Right renal cortex interstitium (tissue), 3 donors: ENCODE measurements at regions not wholly inside any gene's neighbourhood (a gene's known extent, or its start where the extent isn't known, plus 50 kb on each side); places are given as distances from the start of the nearest gene placed in this dataset.
"Not testable (repeated sequence)": the region's sequence is repeated elsewhere in the genome, so short reads cannot be mapped to it uniquely, and the experiment has no call there.

Source experiments
- DNase-seq, 3 donors: peaks; one replicate each; pipeline ENCODE4 v3.0.0-alpha.2; 2013; ENCODE audit warnings: low read depth in 3 of 3, low spot score in 2 of 3

DNA sequence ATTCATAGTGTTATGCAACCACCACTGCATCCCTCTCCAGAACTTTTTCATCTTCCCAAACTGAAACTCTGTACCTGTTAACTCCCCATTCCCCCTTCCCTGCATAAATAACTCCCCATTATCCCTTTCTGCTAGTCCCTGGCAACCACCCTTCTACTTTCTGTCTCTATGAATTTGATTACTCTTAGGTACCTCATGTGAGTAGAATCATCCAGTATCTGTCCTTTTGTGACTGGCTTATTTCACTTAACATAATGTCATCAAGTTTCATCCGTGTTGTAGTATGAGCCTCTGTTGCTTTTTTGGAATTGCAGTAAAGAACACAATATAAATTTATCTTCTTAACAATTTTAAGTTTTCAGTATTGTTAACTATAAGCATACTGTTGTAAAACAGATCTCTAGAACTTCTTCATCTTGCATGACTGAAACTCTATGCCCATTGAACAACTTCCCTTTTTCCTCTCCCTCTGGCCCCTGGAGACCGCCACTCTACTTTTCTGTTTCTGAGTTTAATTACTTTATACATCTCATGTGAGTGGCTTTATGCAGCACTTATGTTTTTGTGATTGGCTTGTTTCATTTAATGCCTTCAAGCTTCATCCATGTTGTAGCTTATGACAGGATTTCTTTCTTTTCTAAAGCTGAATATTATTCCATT, 87.3 kb upstream of the ABCC4 start:
- no peak for DNase-seq

- no peak for DNase-seq
These were observed 90.1 kb upstream of the ABCC4 start for GRCh38 chr13:95391362-95391761.

GRCh38 chr13:95391785-95392184, 90.5 kb upstream of the ABCC4 start:
- DNase-seq: no peak

DNA sequence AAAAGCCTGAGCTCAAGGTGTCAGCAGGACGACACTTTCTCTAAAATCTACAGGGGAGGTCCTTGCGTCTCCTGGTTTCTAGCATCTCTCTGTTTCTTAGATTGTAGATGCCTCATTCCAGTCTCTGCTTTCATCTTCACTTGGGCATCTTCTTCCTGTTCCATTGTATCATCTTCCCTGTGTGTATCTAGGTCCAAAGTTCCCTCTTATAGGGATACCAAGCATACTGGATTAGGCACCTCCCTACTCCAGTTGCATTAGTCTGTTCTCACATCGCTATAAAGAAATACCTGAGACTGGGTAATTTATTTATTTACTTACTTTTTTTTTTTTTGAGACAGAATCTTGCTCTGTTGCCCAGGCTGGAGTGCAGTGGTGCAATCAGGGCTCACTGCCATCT, 91.3 kb upstream of the ABCC4 start:
- no peak for DNase-seq

DNA sequence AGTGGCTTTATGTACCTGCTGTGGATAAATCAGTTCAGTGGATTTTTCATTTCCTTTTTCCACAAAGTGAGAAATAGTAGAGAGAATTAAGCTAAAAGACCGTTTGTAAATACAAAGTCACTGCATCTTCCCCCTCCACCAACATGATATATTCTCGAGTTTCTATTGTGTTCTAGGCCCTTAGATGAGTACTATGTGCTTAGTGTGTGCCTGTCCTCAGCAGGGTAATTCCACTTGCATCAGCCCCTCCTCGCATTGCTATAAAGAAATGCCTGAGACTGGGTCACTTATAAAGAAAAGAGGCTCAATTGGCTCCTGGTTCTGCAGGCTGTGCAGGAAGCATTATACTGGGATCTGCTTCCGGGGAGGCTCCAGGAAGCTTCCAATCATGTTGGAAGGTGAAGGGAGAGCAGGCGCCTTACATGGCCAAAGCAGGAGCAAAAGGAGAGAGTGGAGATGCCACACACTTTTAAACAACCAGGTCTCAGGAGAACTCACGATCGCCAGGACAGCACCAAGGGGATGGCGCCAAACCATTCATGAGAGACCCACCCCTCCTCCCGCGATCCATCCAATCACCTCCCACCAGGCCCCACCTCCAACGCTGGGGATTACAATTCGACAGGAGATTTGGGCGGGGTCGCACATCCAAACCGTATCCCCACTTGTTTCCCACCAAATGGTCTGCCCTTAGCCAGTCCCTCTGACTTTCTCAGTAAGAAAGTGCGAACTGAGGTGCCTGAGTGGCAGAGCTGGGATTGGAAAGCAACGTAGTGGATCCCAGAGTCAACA, 102.3 kb upstream of the ABCC4 start:
- DNase-seq: no peak

DNA sequence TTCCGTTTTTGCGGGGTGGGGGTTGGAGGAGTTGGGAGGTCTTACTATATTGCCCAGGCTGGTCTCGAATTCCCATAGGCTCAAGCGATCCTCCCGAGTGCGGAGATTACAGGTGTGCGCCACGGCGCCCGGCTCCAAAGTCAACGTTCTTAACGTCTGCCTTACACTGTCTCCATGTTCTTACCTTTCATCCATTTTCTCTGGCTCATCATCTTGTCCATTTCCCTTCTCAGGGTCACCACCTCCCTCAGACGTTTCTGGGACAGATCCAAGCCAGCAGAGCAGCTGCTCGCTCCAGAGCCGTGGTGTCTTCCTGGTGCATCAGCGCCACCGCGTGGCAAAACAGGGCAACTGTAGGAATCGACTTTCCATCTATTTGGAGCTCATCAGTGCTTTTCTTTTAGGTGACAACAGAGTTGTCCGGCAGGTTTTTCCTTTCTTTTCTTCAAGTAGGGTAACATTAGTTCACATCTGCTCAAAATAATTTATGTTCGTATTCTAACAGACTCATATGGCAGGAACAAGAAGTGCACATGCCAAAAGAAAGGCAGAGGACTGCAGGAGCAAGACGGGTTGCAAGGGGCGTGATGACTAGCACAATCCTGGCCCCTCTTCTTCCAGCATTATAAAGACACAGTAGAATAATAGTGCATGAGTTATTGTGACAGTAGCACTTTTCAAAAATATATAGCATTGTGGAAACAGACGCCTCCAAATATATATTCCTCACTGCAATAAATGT, 103.1 kb upstream of the ABCC4 start:
- DNase-seq: peak; percentile 65 to 77 (median 75)

DNA sequence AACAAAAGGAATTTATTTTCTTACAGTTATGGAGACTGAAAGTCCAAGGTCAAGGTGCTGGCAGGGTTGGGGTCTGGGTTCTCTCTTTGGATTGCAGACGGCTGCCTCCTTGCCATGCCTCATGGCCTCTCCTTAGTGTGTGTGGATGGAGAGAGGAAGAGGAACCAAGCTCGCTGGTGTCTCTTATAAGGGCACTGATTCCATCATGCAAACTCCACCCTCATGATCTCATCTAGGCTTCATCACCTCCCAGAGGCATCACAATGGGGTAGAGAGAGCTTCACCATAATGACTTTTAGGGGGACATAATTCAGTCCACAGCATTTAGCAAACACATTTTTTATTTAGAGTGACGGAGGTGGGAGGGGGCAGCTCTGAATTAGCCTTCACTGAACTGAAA, 104.9 kb upstream of the ABCC4 start:
- DNase-seq: no peak

DNA sequence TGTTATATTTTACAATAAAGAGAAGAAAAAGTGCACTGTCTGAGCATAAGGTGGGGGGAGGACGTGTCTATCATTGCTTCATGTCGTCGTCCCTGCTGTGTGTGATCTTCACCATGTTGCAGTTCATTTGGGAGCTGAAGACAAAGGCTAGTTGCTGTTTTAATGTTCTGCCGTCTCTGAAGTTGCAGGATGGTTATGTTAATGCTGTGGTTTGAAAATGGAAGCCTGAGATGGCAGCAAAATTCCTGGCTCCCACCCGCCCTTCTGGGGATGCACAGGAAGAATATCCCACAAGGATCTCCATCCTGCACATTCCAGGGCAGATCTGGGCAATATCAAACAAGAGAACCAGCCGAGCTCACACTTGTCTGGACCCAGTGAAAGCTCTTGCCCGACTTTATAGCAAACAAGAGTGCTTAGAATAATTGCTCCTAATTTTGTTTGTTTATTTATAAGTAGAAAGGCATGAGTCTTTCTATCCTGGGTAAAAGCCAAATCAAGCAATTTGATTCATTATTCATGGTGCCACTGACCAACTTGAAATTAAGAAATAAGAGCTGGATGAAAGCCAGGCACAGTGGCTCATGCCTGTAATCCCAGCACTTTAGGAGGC, 110.3 kb upstream of the ABCC4 start:
- DNase-seq: no peak

- no peak for DNase-seq
These were observed 117.7 kb upstream of the ABCC4 start for GRCh38 chr13:95418946-95419345.

GRCh38 chr13:95420501-95420900, 119.2 kb upstream of the ABCC4 start:
- no peak for DNase-seq

- DNase-seq: no peak
These were observed 125.4 kb upstream of the ABCC4 start for GRCh38 chr13:95426631-95427030.

- DNase-seq: not testable (repeated sequence)
These were observed 122.0 kb upstream of the CLDN10 start for GRCh38 chr13:95430525-95430924.

GRCh38 chr13:95432141-95432540, 120.4 kb upstream of the CLDN10 start:
- DNase-seq: no peak

- DNase-seq: no peak
These were observed 119.0 kb upstream of the CLDN10 start for GRCh38 chr13:95433537-95433936.

GRCh38 chr13:95434111-95434510, 118.4 kb upstream of the CLDN10 start:
- DNase-seq: no peak

GRCh38 chr13:95437561-95437960, 115.0 kb upstream of the CLDN10 start:
- DNase-seq: no peak

DNA sequence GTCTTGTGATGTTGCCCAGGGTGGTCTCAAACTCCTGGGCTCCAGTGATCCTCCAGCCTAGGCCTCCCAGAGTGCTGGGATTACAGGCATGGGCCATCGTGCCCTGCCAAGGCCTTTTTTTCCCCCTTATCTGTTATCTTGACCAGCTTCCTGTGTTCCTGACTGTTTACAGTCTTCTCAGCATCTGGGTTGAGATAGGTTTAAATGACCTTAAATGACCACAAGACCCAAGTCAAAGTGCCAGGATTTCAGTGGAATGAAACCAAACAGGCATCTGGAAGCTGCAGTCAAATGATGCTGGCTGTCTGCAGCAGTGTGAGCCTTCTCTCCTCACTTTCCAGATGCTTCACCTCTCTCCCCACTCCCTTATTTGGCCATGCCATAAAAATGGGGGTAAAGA, 114.2 kb upstream of the CLDN10 start:
- DNase-seq: no peak

DNA sequence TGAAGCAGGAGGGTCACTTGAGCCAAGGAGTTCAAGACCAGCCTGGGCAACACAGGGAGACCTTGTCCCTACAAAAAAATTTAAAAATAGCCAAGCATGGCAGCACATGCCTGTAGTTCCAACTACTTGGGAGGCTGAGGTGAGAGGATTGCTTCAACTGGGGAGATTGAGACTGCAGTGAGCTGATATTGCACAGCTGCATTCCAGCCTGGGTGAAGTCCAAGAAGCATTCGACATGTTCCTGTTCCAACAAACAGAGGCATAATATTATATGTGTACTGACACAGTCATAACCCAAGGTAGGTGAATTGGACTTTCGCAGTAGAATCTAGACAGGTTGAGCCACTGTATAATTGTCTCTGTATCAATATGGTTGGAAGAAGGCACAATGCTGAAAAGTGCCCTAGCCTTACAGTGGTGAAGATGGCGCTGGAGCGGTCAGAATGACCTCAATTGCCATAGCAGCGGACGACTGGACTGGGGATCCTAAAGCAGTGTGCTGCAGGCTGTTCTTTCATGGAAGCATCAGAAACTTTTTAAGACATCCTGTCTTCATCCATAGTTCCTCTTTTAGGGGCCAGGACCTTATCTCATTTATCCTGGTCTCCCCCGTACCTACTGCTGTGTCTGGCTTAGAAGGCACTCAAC, 112.0 kb upstream of the CLDN10 start:
- DNase-seq: no peak

GRCh38 chr13:95441326-95441725, 111.2 kb upstream of the CLDN10 start:
- DNase-seq: no peak

GRCh38 chr13:95444006-95444730, 108.4 kb upstream of the CLDN10 start:
- no peak for DNase-seq
